ENCODE measurements at regions not wholly inside any gene's neighbourhood (a gene's known extent, or its start where the extent isn't known, plus 50 kb on each side); places are given as distances from the start of the nearest gene placed in this dataset.

DNA sequence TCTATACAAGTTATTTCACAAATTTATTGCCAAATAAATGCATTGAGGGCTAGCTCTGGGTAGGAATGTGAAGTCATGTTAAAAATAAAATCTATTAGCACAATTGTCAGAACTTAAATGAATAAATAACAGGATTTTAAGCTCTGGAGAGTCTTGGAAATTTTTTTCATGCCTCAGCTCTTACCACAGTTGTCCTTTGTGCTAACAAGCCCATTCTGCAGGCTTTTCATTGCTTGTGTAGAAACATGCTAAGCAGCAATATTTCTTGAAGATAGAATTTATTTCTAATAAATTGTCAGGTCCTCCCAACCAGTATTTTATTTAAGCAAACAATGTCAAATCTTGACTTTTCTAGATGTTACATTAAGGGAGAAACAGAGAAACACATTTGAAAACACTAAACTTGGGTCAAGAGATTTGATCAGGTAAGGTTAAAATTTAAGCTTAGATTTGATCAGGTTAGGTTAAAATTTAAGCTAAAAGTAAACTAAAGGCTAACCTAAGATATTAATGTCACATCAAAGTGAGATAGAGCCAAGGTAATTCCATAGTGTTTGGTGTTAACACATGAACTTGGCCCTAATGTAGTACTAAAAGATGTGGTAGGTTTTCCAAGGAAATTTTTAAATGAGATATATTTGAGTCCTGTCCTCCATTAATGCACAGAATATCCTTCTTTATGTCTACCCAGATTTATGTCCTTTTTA lies 179.1 kb upstream of the IL1RAPL1 start:
- TF ChIP-seq, protein P1, sequence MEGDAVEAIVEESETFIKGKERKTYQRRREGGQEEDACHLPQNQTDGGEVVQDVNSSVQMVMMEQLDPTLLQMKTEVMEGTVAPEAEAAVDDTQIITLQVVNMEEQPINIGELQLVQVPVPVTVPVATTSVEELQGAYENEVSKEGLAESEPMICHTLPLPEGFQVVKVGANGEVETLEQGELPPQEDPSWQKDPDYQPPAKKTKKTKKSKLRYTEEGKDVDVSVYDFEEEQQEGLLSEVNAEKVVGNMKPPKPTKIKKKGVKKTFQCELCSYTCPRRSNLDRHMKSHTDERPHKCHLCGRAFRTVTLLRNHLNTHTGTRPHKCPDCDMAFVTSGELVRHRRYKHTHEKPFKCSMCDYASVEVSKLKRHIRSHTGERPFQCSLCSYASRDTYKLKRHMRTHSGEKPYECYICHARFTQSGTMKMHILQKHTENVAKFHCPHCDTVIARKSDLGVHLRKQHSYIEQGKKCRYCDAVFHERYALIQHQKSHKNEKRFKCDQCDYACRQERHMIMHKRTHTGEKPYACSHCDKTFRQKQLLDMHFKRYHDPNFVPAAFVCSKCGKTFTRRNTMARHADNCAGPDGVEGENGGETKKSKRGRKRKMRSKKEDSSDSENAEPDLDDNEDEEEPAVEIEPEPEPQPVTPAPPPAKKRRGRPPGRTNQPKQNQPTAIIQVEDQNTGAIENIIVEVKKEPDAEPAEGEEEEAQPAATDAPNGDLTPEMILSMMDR (IDR thresholded peaks at IDR 0.05): no peak
- no peak for TF ChIP-seq POLR2A (IDR thresholded peaks at IDR 0.05)

Data from testis (tissue), 2 donors.